ENCODE measurements at regions not wholly inside any gene's neighbourhood (a gene's known extent, or its start where the extent isn't known, plus 50 kb on each side); places are given as distances from the start of the nearest gene placed in this dataset.
"Not testable (repeated sequence)": the region's sequence is repeated elsewhere in the genome, so short reads cannot be mapped to it uniquely, and the experiment has no call there.

DNA sequence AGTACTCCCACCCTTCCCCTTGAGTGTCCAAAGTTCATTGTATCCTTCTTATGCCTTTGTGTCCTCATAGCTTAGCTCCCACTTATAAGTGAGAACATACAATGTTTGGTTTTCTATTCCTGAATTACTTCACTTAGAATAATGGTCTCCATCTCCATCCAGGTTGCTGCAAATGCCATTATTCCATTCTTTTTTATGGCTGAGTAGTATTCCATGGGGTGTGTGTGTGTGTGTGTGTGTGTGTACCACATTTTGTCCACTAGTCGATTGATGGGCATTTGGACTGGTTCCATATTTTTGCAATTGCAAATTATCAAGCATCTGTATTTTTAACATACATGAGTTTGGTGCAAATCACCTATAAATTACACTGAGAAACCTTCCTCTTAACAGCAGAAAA is 166.0 kb downstream of the FGF1 start:
- TF ChIP-seq, protein P1, sequence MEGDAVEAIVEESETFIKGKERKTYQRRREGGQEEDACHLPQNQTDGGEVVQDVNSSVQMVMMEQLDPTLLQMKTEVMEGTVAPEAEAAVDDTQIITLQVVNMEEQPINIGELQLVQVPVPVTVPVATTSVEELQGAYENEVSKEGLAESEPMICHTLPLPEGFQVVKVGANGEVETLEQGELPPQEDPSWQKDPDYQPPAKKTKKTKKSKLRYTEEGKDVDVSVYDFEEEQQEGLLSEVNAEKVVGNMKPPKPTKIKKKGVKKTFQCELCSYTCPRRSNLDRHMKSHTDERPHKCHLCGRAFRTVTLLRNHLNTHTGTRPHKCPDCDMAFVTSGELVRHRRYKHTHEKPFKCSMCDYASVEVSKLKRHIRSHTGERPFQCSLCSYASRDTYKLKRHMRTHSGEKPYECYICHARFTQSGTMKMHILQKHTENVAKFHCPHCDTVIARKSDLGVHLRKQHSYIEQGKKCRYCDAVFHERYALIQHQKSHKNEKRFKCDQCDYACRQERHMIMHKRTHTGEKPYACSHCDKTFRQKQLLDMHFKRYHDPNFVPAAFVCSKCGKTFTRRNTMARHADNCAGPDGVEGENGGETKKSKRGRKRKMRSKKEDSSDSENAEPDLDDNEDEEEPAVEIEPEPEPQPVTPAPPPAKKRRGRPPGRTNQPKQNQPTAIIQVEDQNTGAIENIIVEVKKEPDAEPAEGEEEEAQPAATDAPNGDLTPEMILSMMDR (IDR thresholded peaks at IDR 0.05; ENCODE audit: poor library complexity, severe bottlenecking) = not testable (repeated sequence)
- TF ChIP-seq, protein P2, sequence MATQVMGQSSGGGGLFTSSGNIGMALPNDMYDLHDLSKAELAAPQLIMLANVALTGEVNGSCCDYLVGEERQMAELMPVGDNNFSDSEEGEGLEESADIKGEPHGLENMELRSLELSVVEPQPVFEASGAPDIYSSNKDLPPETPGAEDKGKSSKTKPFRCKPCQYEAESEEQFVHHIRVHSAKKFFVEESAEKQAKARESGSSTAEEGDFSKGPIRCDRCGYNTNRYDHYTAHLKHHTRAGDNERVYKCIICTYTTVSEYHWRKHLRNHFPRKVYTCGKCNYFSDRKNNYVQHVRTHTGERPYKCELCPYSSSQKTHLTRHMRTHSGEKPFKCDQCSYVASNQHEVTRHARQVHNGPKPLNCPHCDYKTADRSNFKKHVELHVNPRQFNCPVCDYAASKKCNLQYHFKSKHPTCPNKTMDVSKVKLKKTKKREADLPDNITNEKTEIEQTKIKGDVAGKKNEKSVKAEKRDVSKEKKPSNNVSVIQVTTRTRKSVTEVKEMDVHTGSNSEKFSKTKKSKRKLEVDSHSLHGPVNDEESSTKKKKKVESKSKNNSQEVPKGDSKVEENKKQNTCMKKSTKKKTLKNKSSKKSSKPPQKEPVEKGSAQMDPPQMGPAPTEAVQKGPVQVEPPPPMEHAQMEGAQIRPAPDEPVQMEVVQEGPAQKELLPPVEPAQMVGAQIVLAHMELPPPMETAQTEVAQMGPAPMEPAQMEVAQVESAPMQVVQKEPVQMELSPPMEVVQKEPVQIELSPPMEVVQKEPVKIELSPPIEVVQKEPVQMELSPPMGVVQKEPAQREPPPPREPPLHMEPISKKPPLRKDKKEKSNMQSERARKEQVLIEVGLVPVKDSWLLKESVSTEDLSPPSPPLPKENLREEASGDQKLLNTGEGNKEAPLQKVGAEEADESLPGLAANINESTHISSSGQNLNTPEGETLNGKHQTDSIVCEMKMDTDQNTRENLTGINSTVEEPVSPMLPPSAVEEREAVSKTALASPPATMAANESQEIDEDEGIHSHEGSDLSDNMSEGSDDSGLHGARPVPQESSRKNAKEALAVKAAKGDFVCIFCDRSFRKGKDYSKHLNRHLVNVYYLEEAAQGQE (IDR thresholded peaks at IDR 0.05; ENCODE audit: borderline replicate concordance) = not testable (repeated sequence)
- not testable (repeated sequence) for TF ChIP-seq RAD21 (conservative IDR thresholded peaks at IDR 0.05); POLR2AphosphoS5 (IDR thresholded peaks at IDR 0.05); EZH2 (IDR thresholded peaks at IDR 0.05; ENCODE audit: borderline replicate concordance, insufficient read depth, low read length, poor library complexity, severe bottlenecking); EP300 (conservative IDR thresholded peaks at IDR 0.05; ENCODE audit: poor library complexity, severe bottlenecking)

Measured in neural cell (in vitro differentiated cells).